ENCODE measurements at regions not wholly inside any gene's neighbourhood (a gene's known extent, or its start where the extent isn't known, plus 50 kb on each side); places are given as distances from the start of the nearest gene placed in this dataset.

- DNase-seq (ENCODE audit: low read depth in 6 of 9, low spot score in 9 of 9), result no peak
- 78% methylated on average over 7 of the region's 7 CpGs for WGBS
Observed at GRCh38 chr16:35713762-35714650, 2254.6 kb downstream of the TP53TG3F start.

GRCh38 chr16:35714665-35715064 is 2255.3 kb downstream of the TP53TG3F start:
- no peak for DNase-seq (ENCODE audit: low read depth in 6 of 9, low spot score in 9 of 9)

More at GRCh38 chr16:35713762-35714650, 2254.6 kb downstream of the TP53TG3F start:
- Histone ChIP-seq H3K27ac (ENCODE audit: low read depth in 1 of 2, low read length in 1 of 2) (no peak overlapping the region), H3K4me3 (ENCODE audit: low read length in 2 of 2) (no peak overlapping the region), H3K36me3 (ENCODE audit: control insufficient read depth in 2 of 2, insufficient read depth in 2 of 2, low read length in 1 of 2) (no peaks in the 10 kb centered on the region), H3K4me1 (ENCODE audit: control insufficient read depth in 2 of 2, insufficient read depth in 2 of 2, low read length in 2 of 2) (no peaks in the 10 kb centered on the region), H3K27me3 (ENCODE audit: control insufficient read depth in 2 of 2, insufficient read depth in 1 of 2, low read length in 1 of 2) (no peaks in the 10 kb centered on the region), H3K9me3 (ENCODE audit: control insufficient read depth in 2 of 2, insufficient read depth in 1 of 2, low read length in 1 of 2) (peaks cover 0 to 1% of the 10 kb centered on the region in 2 donors)

GRCh38 chr16:35724551-35724950 is 2265.1 kb downstream of the TP53TG3F start:
- no peak overlapping the region for H3K27ac ChIP-seq (ENCODE audit: low read depth in 1 of 2, low read length in 1 of 2)
- peaks cover 2 to 27% of the 10 kb centered on the region in 2 donors for H3K9me3 ChIP-seq (ENCODE audit: control insufficient read depth in 2 of 2, insufficient read depth in 1 of 2, low read length in 1 of 2)
- no peaks in the 10 kb centered on the region for H3K36me3 ChIP-seq (ENCODE audit: control insufficient read depth in 2 of 2, insufficient read depth in 2 of 2, low read length in 1 of 2)
- no peak for DNase-seq (ENCODE audit: low read depth in 6 of 9, low spot score in 9 of 9)
- no peaks in the 10 kb centered on the region for H3K4me1 ChIP-seq (ENCODE audit: control insufficient read depth in 2 of 2, insufficient read depth in 2 of 2, low read length in 2 of 2)
- WGBS, result 47% methylated on average over 3 of the region's 3 CpGs
- H3K27me3 ChIP-seq (ENCODE audit: control insufficient read depth in 2 of 2, insufficient read depth in 1 of 2, low read length in 1 of 2), result no peaks in the 10 kb centered on the region
- H3K4me3 ChIP-seq (ENCODE audit: low read length in 2 of 2), result no peak overlapping the region

More at GRCh38 chr16:35714665-35715064, 2255.3 kb downstream of the TP53TG3F start:
- no peaks in the 10 kb centered on the region for H3K36me3 ChIP-seq (ENCODE audit: control insufficient read depth in 2 of 2, insufficient read depth in 2 of 2, low read length in 1 of 2)
- no peaks in the 10 kb centered on the region for H3K4me1 ChIP-seq (ENCODE audit: control insufficient read depth in 2 of 2, insufficient read depth in 2 of 2, low read length in 2 of 2)
- H3K9me3 ChIP-seq (ENCODE audit: control insufficient read depth in 2 of 2, insufficient read depth in 1 of 2, low read length in 1 of 2), result peaks cover 0 to 1% of the 10 kb centered on the region in 2 donors
- no peak overlapping the region for H3K4me3 ChIP-seq (ENCODE audit: low read length in 2 of 2)
- no peak overlapping the region for H3K27ac ChIP-seq (ENCODE audit: low read depth in 1 of 2, low read length in 1 of 2)
- no peaks in the 10 kb centered on the region for H3K27me3 ChIP-seq (ENCODE audit: control insufficient read depth in 2 of 2, insufficient read depth in 1 of 2, low read length in 1 of 2)
- WGBS, result 72% methylated on average over 3 of the region's 3 CpGs

GRCh38 chr16:35725949-35726348 is 2266.5 kb downstream of the TP53TG3F start:
- Histone ChIP-seq H3K36me3 (ENCODE audit: control insufficient read depth in 2 of 2, insufficient read depth in 2 of 2, low read length in 1 of 2) (no peaks in the 10 kb centered on the region), H3K27me3 (ENCODE audit: control insufficient read depth in 2 of 2, insufficient read depth in 1 of 2, low read length in 1 of 2) (no peaks in the 10 kb centered on the region), H3K9me3 (ENCODE audit: control insufficient read depth in 2 of 2, insufficient read depth in 1 of 2, low read length in 1 of 2) (peaks cover 2 to 27% of the 10 kb centered on the region in 2 donors), H3K4me3 (ENCODE audit: low read length in 2 of 2) (no peak overlapping the region), H3K4me1 (ENCODE audit: control insufficient read depth in 2 of 2, insufficient read depth in 2 of 2, low read length in 2 of 2) (no peaks in the 10 kb centered on the region), H3K27ac (ENCODE audit: low read depth in 1 of 2, low read length in 1 of 2) (no peak overlapping the region)
- 80% methylated on average over 6 of the region's 6 CpGs for WGBS
- DNase-seq (ENCODE audit: low read depth in 6 of 9, low spot score in 9 of 9), result no peak

DNA sequence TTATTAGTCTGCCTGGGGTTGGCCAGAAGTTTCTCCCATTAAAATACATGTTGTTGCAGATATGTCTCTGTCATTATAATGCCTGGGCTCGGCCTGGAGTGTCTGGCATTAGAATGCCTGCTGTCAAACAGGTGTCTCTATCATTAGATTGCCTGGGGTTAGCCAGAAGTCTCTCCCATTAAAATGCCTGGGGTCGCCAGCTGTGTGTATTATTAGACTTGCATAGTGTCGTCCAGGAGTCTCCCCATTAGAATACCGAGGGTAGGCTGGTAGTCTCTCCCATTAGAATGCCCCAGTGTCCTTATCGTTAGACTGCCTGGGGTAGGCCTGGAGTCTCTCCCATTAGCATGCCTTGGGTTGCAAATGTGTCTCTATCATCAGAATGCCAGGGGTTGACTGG is 2270.8 kb downstream of the TP53TG3F start:
- H3K9me3 ChIP-seq (ENCODE audit: control insufficient read depth in 2 of 2, insufficient read depth in 1 of 2, low read length in 1 of 2), result peaks cover 11 to 25% of the 10 kb centered on the region in 2 donors

GRCh38 chr16:35731341-35732040 is 2272.1 kb downstream of the TP53TG3F start:
- Histone ChIP-seq H3K27me3 (ENCODE audit: control insufficient read depth in 2 of 2, insufficient read depth in 1 of 2, low read length in 1 of 2) (no peaks in the 10 kb centered on the region), H3K4me1 (ENCODE audit: control insufficient read depth in 2 of 2, insufficient read depth in 2 of 2, low read length in 2 of 2) (no peaks in the 10 kb centered on the region), H3K9me3 (ENCODE audit: control insufficient read depth in 2 of 2, insufficient read depth in 1 of 2, low read length in 1 of 2) (peaks cover 18 to 35% of the 10 kb centered on the region in 2 donors), H3K36me3 (ENCODE audit: control insufficient read depth in 2 of 2, insufficient read depth in 2 of 2, low read length in 1 of 2) (no peaks in the 10 kb centered on the region), H3K27ac (ENCODE audit: low read depth in 1 of 2, low read length in 1 of 2) (no peak overlapping the region), H3K4me3 (ENCODE audit: low read length in 2 of 2) (no peak overlapping the region)
- WGBS, result 87% methylated on average over 9 of the region's 9 CpGs
- no peak for DNase-seq (ENCODE audit: low read depth in 6 of 9, low spot score in 9 of 9)

More for the DNA sequence above, 2270.8 kb downstream of the TP53TG3F start:
- 70% methylated on average over 5 of the region's 5 CpGs for WGBS
- H3K27me3 ChIP-seq (ENCODE audit: control insufficient read depth in 2 of 2, insufficient read depth in 1 of 2, low read length in 1 of 2), result no peaks in the 10 kb centered on the region
- no peaks in the 10 kb centered on the region for H3K4me1 ChIP-seq (ENCODE audit: control insufficient read depth in 2 of 2, insufficient read depth in 2 of 2, low read length in 2 of 2)
- H3K27ac ChIP-seq (ENCODE audit: low read depth in 1 of 2, low read length in 1 of 2), result no peak overlapping the region
- no peaks in the 10 kb centered on the region for H3K36me3 ChIP-seq (ENCODE audit: control insufficient read depth in 2 of 2, insufficient read depth in 2 of 2, low read length in 1 of 2)
- H3K4me3 ChIP-seq (ENCODE audit: low read length in 2 of 2), result no peak overlapping the region
- DNase-seq (ENCODE audit: low read depth in 6 of 9, low spot score in 9 of 9), result no peak

DNA sequence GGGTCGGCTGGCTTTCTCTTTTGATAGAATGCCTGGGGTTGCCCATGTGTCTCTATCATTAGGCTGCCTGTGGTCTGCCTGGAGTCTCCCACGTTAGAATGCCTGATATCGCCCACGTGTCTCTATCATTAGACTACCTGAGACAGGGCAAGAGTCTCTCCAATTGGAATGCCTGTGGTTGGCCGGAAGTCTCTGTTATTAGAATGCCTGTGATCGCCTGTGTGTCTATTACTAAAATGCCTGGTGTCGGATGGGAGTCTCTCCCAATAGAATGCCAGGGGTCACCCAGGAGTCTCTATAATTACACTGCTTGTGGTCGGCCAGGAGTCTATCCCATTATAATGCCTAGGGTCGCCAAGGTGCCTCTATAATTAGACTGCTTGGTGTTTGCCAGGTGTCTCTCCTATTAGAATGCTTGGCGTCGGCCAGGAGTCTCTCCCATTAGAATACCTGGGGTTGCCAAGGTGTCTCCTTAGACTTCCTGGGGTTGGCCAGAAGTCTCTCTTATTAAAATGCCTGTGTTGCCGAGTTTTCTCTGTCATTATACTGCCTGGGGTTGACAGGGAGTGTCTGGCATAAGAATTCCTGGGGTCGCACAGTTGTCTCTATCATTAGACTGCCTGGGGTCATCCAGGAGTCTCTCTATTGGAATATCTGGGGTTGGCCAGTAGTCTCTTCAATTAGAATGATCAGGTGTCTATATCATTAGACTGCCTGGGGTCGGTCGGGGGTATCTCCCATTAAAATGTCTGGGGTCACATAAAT is 2272.8 kb downstream of the TP53TG3F start:
- Histone ChIP-seq H3K4me3 (ENCODE audit: low read length in 2 of 2) (no peak overlapping the region), H3K36me3 (ENCODE audit: control insufficient read depth in 2 of 2, insufficient read depth in 2 of 2, low read length in 1 of 2) (no peaks in the 10 kb centered on the region), H3K9me3 (ENCODE audit: control insufficient read depth in 2 of 2, insufficient read depth in 1 of 2, low read length in 1 of 2) (peaks cover 19 to 35% of the 10 kb centered on the region in 2 donors), H3K27me3 (ENCODE audit: control insufficient read depth in 2 of 2, insufficient read depth in 1 of 2, low read length in 1 of 2) (no peaks in the 10 kb centered on the region), H3K27ac (ENCODE audit: low read depth in 1 of 2, low read length in 1 of 2) (no peak overlapping the region), H3K4me1 (ENCODE audit: control insufficient read depth in 2 of 2, insufficient read depth in 2 of 2, low read length in 2 of 2) (no peaks in the 10 kb centered on the region)
- WGBS, result 77% methylated on average over 15 of the region's 15 CpGs
- DNase-seq (ENCODE audit: low read depth in 6 of 9, low spot score in 9 of 9), result no peak

GRCh38 chr16:35733278-35733965 is 2274.0 kb downstream of the TP53TG3F start:
- no peak overlapping the region for H3K4me3 ChIP-seq (ENCODE audit: low read length in 2 of 2)
- H3K4me1 ChIP-seq (ENCODE audit: control insufficient read depth in 2 of 2, insufficient read depth in 2 of 2, low read length in 2 of 2), result no peaks in the 10 kb centered on the region
- no peaks in the 10 kb centered on the region for H3K36me3 ChIP-seq (ENCODE audit: control insufficient read depth in 2 of 2, insufficient read depth in 2 of 2, low read length in 1 of 2)
- H3K27ac ChIP-seq (ENCODE audit: low read depth in 1 of 2, low read length in 1 of 2), result no peak overlapping the region
- H3K27me3 ChIP-seq (ENCODE audit: control insufficient read depth in 2 of 2, insufficient read depth in 1 of 2, low read length in 1 of 2), result no peaks in the 10 kb centered on the region
- WGBS, result 52% methylated on average over 3 of the region's 3 CpGs
- peaks cover 19 to 35% of the 10 kb centered on the region in 2 donors for H3K9me3 ChIP-seq (ENCODE audit: control insufficient read depth in 2 of 2, insufficient read depth in 1 of 2, low read length in 1 of 2)
- DNase-seq (ENCODE audit: low read depth in 6 of 9, low spot score in 9 of 9), result no peak
